Vagina (tissue), 2 donors: ENCODE measurements at regions not wholly inside any gene's neighbourhood (a gene's known extent, or its start where the extent isn't known, plus 50 kb on each side); places are given as distances from the start of the nearest gene placed in this dataset.

Source experiments
- POLR2A ChIP-seq, 2 donors: fragments of 450-650 bp; IDR thresholded peaks; one replicate each; pipeline ENCODE4 v1.6.1; 2017; ENCODE audit warnings: antibody characterized with exemption in 2 of 2, mild to moderate bottlenecking in 2 of 2, moderate library complexity in 2 of 2
- POLR2AphosphoS5 ChIP-seq, 2 donors: sonication (generic); formaldehyde crosslinking; IDR thresholded peaks; one replicate each; pipeline ENCODE4 v1.9.0; 2017; ENCODE audit warnings: antibody characterized with exemption in 2 of 2, mild to moderate bottlenecking in 2 of 2, low read depth in 1 of 2; ENCODE audit not compliant: insufficient read depth in 1 of 2
- TF ChIP-seq, protein P1 (sequence below), 3 experiments: fragments of 450-650 bp in 2 of 3; fragments of 200-600 bp in 1 of 3; sonication (generic) in 1 of 3; IDR thresholded peaks; one replicate each; pipeline ENCODE4 v1.5.1; 2017 to 2019; ENCODE audit warnings: antibody characterized with exemption in 3 of 3, mild to moderate bottlenecking in 2 of 3, moderate library complexity in 2 of 3

DNA sequence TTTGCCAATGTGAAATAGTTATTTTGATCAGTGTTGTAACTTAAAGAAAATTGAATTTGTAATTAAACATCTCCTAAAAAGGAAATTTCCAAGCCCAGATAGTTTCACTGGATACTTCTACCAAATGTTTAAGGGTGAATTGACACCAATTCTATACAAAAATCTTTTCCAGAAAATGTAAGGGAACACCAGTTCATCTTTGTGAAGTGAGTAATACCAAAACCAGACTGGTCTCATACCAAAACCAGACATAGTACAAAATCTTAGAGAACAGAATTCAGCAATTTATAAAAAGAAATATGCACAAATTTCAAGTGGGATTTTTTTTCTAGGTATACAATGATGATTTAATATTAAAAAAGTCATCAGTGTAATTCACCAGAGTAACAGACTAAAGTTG is 86.0 kb upstream of the ZNF32 start:
- TF ChIP-seq, protein P1, sequence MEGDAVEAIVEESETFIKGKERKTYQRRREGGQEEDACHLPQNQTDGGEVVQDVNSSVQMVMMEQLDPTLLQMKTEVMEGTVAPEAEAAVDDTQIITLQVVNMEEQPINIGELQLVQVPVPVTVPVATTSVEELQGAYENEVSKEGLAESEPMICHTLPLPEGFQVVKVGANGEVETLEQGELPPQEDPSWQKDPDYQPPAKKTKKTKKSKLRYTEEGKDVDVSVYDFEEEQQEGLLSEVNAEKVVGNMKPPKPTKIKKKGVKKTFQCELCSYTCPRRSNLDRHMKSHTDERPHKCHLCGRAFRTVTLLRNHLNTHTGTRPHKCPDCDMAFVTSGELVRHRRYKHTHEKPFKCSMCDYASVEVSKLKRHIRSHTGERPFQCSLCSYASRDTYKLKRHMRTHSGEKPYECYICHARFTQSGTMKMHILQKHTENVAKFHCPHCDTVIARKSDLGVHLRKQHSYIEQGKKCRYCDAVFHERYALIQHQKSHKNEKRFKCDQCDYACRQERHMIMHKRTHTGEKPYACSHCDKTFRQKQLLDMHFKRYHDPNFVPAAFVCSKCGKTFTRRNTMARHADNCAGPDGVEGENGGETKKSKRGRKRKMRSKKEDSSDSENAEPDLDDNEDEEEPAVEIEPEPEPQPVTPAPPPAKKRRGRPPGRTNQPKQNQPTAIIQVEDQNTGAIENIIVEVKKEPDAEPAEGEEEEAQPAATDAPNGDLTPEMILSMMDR (IDR thresholded peaks at IDR 0.05) = no peak
- TF ChIP-seq POLR2A (IDR thresholded peaks at IDR 0.05) (no peak), POLR2AphosphoS5 (IDR thresholded peaks at IDR 0.05; ENCODE audit: insufficient read depth in 1 of 2, low read depth in 1 of 2) (no peak)
